SU-DHL-6 (cell line): ENCODE measurements at regions not wholly inside any gene's neighbourhood (a gene's known extent, or its start where the extent isn't known, plus 50 kb on each side); places are given as distances from the start of the nearest gene placed in this dataset.
"Not testable (repeated sequence)": the region's sequence is repeated elsewhere in the genome, so short reads cannot be mapped to it uniquely, and the experiment has no call there.

Experiments
- EZH2phosphoT487 ChIP-seq: fragments of 200-600 bp; sonication (generic), shearing (Covaris generic); conservative IDR thresholded peaks from 2 replicates; pipeline ENCODE4 v1.6.1; 2018; ENCODE audit warnings: mild to moderate bottlenecking, antibody characterized with exemption, low read length, moderate library complexity, mixed read lengths
- TF ChIP-seq, protein P1 (sequence below): fragments of 200-600 bp; sonication (generic); IDR thresholded peaks from one replicate; pipeline ENCODE4 v1.5.1; 2017; ENCODE audit warnings: antibody characterized with exemption, mild to moderate bottlenecking, low read length, moderate library complexity; ENCODE audit not compliant: insufficient read depth, poor library complexity, severe bottlenecking

- TF ChIP-seq, protein P1, sequence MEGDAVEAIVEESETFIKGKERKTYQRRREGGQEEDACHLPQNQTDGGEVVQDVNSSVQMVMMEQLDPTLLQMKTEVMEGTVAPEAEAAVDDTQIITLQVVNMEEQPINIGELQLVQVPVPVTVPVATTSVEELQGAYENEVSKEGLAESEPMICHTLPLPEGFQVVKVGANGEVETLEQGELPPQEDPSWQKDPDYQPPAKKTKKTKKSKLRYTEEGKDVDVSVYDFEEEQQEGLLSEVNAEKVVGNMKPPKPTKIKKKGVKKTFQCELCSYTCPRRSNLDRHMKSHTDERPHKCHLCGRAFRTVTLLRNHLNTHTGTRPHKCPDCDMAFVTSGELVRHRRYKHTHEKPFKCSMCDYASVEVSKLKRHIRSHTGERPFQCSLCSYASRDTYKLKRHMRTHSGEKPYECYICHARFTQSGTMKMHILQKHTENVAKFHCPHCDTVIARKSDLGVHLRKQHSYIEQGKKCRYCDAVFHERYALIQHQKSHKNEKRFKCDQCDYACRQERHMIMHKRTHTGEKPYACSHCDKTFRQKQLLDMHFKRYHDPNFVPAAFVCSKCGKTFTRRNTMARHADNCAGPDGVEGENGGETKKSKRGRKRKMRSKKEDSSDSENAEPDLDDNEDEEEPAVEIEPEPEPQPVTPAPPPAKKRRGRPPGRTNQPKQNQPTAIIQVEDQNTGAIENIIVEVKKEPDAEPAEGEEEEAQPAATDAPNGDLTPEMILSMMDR = not testable (repeated sequence)
- not testable (repeated sequence) for TF ChIP-seq EZH2phosphoT487
These were observed 241.0 kb upstream of the ZEB2 start for GRCh38 chr2:144760939-144761338.
